Activated naive CD4-positive, alpha-beta T cell treated with anti-CD3 and anti-CD28 coated beads for 36 hours (primary cell): ENCODE measurements at regions not wholly inside any gene's neighbourhood (a gene's known extent, or its start where the extent isn't known, plus 50 kb on each side); places are given as distances from the start of the nearest gene placed in this dataset.

Experiments
- CTCF ChIA-PET: fragments of 350-600 bp; sonication (Branson Sonifier 250); formaldehyde crosslinking; loops from one replicate; lab custom pipeline; 2021; ENCODE audit warnings: antibody characterized with exemption; lab: Charles Lee
- DNase-seq: peaks from one replicate; pipeline ENCODE4 v3.0.0-alpha.2; 2020
- H3K27ac Mint-ChIP-seq: one replicate; pipeline ENCODE4 v1.8.0; 2021; ENCODE audit warnings: mild to moderate bottlenecking, mixed read lengths
- H3K27me3 Mint-ChIP-seq: one replicate; pipeline ENCODE4 v1.8.0; 2021; ENCODE audit warnings: low read depth, mixed read lengths
- H3K36me3 Mint-ChIP-seq: one replicate; pipeline ENCODE4 v1.8.0; 2021; ENCODE audit warnings: low read depth, mixed read lengths
- H3K4me1 Mint-ChIP-seq: one replicate; pipeline ENCODE4 v1.8.0; 2021; ENCODE audit warnings: low read depth, mixed read lengths
- H3K4me3 Mint-ChIP-seq: one replicate; pipeline ENCODE4 v1.8.0; 2021; ENCODE audit warnings: mild to moderate bottlenecking, moderate library complexity, mixed read lengths
- H3K9me3 Mint-ChIP-seq: one replicate; pipeline ENCODE4 v1.8.0; 2021; ENCODE audit warnings: mixed read lengths
- intact Hi-C: fragments of 100-400 bp; cut with micrococcal nuclease; formaldehyde crosslinking; loops from one replicate; pipeline ENCODE4 v1.15.1; 2023

DNA sequence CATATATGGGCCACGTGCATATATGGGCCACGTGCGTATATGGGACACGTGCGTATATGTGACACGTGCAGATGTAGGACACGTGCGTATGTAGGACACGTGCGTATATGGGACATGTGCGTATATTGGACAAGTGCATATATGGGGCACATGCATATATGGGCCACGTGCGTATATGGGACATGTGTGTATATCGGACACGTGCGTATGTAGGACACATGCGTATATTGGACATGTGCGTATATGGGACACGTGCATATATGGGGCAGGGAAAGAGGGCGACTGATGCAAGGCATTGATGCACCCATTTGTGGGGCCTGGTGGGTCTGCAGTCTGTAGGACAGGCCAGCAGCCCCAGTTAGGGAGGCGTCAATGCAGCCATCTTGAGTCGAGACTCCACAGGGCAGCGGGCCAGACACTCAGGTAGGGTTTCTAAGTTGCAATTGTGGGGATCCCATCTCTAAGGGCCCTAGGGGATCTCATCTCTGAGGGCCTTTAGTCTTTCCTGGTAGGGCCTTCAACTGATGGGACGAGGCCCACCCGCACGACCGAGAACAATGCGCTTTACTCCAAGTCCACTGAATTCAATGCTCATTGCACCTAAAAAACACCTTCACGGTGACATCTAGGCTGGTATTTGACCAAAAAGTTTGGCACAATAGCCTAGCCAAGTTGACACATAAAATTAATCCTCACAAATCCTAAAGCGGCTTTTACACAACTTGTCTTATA, 92.3 kb upstream of the ZNF516 start:
- intact Hi-C loops, result no loop called here
- CTCF ChIA-PET, result no interaction called here
- no peak for DNase-seq
- H3K4me1 Mint-ChIP-seq, result peaks cover 5% of the 10 kb centered on the region
- H3K27me3 Mint-ChIP-seq, result peaks cover 36% of the 10 kb centered on the region
- H3K4me3 Mint-ChIP-seq, result no peak overlapping the region
- no peak overlapping the region for H3K27ac Mint-ChIP-seq
- no peaks in the 10 kb centered on the region for H3K9me3 Mint-ChIP-seq
- no peaks in the 10 kb centered on the region for H3K36me3 Mint-ChIP-seq

DNA sequence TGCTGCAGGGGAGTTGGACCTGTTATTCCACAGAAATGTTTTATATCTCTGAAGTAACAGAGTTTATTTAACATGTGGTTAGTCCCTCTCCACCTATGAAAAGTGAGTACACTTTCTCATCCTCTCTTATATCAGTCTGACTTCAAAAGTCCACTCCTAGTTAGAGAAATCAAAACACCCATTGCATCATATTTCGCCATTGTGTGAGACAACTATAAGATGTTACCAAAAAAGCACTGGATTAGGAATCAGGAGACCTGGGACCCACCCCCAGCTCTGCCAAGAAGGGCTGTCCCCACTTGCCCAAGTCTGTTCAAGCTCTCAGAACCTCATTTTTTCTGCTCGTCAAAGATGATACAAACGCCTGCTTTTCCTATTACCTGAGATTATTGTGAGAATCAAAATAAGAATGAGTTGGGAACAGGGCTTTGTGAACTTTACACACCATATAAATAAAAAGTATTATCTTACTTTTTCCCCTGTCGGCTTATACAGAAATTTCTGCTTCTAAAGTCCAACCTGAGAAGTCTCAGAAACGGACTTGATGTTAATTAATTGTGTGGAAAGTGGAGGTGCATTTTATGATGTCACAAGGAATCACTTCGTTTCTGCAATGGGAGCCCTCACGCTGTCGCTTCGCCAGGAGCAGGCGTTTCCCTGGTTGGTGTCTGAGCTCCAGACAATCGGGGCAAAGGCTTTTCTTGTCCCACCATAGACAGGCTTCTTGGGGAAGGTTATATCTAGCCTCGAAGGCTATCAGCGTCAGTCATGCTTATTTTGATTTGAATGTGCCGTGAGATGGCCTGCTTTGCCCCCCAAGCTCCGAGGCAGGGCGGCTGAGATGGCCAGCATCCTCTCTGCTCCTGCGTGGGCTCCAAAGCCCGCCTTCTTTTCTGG, 89.6 kb upstream of the ZNF516 start:
- Mint-ChIP-seq H3K27me3 (peaks cover 21% of the 10 kb centered on the region), H3K36me3 (no peaks in the 10 kb centered on the region), H3K27ac (no peak overlapping the region), H3K4me1 (peaks cover 5% of the 10 kb centered on the region), H3K4me3 (no peak overlapping the region), H3K9me3 (no peaks in the 10 kb centered on the region)
- CTCF ChIA-PET, result no interaction called here
- intact Hi-C loops, result no loop called here
- DNase-seq, result no peak

DNA sequence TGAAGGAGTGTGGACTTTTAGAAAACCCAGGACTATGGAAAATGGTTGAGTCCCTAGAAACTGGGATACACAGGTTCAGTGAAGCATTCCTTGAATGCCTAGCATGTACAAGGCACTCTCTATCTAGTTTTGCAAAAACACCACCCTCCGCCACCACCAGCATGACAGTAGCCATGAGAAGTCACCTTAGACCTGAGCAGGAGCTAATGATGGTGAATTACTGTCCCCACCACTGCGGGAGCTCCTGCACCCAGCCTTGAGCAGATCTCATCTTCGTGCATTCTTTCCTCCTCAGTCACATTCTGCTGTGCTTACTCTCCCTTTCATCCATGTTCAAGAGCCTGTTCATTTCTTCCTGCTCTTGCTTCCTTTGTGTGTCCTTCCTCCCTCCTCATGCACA, 86.2 kb upstream of the ZNF516 start:
- no peaks in the 10 kb centered on the region for H3K36me3 Mint-ChIP-seq
- H3K27ac Mint-ChIP-seq, result no peak overlapping the region
- CTCF ChIA-PET, result no interaction called here
- H3K9me3 Mint-ChIP-seq, result no peaks in the 10 kb centered on the region
- peaks cover 15% of the 10 kb centered on the region for H3K27me3 Mint-ChIP-seq
- DNase-seq, result no peak
- peaks cover 3% of the 10 kb centered on the region for H3K4me1 Mint-ChIP-seq
- intact Hi-C loops, result no loop called here
- H3K4me3 Mint-ChIP-seq, result no peak overlapping the region

DNA sequence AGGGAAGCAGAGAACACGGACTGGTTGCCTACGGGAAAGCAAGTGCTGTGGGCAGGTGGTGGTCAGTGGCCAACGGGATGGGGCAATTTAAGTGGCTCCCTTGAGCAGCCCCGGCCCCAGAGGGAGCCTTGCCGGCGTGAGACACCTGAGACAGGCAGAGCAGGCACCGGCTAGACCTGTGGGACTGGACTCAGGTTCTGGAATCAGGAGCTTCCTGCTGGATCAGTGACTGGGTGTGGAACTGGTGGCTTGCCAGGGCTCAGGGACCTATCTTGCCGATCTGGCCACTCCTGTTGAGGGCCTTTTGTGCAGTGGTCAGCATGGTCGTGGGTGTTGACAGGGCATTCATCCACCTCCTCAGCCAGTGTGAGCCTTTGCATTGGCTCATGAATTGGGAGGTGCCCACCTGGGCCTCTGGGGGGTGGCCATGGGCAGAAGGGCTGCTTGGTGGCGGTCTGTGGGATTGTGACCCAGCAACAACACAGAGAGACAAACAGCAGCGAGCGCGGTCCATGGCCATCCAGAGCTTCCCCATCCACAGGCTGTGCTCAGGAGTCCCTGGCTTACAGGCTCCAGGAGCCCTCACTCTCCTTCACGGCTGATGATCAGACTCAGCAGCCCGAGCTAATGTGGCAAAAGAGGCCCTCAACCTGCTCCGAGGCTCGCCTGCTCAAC, 85.4 kb upstream of the ZNF516 start:
- DNase-seq, result no peak
- Mint-ChIP-seq H3K9me3 (no peaks in the 10 kb centered on the region), H3K36me3 (no peaks in the 10 kb centered on the region), H3K27ac (no peak overlapping the region), H3K4me1 (peaks cover 3% of the 10 kb centered on the region), H3K4me3 (no peak overlapping the region), H3K27me3 (peaks cover 15% of the 10 kb centered on the region)
- intact Hi-C loops, result no loop called here
- CTCF ChIA-PET, result no interaction called here

DNA sequence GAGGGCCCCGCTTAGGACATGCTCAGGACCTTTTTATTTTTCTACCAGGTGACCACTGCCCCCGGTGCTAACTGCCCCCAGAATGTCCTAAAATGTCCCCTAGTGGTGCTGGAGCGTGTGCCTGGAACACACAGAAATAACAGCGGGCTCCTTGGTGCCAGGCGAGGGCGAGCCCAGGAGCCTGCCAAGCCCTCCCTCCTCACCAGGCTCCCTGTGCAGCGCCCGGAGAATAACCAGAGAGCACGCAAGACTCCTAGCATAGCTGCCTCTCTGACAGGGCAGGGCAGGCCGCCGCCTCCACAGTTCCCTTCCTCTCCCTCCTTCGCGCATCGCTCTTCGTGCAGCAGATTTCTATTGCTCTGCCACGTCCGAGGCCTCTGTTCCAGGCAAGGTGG, 84.3 kb upstream of the ZNF516 start:
- no peaks in the 10 kb centered on the region for H3K36me3 Mint-ChIP-seq
- no peaks in the 10 kb centered on the region for H3K9me3 Mint-ChIP-seq
- H3K4me1 Mint-ChIP-seq, result peaks cover 3% of the 10 kb centered on the region
- DNase-seq, result no peak
- H3K4me3 Mint-ChIP-seq, result no peak overlapping the region
- no peak overlapping the region for H3K27ac Mint-ChIP-seq
- CTCF ChIA-PET, result no interaction called here
- H3K27me3 Mint-ChIP-seq, result peaks cover 15% of the 10 kb centered on the region
- intact Hi-C loops, result no loop called here

DNA sequence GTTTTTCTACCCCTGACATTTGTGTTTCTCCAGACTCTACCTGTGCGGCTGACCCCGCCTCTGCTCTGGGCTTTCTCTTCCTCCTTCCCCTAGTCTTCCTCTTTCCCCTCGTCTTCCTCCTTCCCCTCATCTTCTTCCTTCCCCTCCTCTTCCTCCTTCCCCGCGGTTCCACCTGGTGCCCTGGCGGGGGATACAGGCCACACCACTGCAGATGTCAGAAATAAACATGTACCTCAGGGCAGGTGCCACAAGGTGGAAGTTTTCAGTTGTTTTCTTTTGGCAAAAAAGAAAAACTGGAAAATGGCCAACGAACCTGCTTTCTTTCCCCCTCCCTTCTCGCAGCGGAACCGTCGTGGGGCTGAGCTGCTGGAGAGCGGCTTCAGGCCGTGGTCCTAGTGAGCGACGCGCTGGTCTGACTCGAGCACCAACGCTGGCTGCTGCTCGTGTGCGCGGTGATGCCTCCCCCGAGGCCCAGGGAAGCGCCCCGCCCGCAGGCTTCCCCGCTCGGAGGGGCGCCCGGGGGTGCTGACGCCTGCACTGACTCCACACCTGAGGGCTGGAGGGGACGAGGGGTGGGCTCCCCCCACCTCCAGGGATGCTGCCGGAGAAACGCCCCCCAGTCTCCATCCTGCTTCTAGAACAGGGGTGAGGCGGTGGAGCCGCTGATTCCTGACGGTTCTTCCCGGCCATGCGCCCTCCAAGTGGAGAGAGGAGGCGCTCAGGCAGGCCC, 83.7 kb upstream of the ZNF516 start:
- intact Hi-C loops, result no loop called here
- Mint-ChIP-seq H3K4me1 (peaks cover 3% of the 10 kb centered on the region), H3K27me3 (peaks cover 15% of the 10 kb centered on the region), H3K36me3 (no peaks in the 10 kb centered on the region), H3K9me3 (no peaks in the 10 kb centered on the region), H3K4me3 (no peak overlapping the region), H3K27ac (no peak overlapping the region)
- DNase-seq, result no peak
- CTCF ChIA-PET, result no interaction called here

DNA sequence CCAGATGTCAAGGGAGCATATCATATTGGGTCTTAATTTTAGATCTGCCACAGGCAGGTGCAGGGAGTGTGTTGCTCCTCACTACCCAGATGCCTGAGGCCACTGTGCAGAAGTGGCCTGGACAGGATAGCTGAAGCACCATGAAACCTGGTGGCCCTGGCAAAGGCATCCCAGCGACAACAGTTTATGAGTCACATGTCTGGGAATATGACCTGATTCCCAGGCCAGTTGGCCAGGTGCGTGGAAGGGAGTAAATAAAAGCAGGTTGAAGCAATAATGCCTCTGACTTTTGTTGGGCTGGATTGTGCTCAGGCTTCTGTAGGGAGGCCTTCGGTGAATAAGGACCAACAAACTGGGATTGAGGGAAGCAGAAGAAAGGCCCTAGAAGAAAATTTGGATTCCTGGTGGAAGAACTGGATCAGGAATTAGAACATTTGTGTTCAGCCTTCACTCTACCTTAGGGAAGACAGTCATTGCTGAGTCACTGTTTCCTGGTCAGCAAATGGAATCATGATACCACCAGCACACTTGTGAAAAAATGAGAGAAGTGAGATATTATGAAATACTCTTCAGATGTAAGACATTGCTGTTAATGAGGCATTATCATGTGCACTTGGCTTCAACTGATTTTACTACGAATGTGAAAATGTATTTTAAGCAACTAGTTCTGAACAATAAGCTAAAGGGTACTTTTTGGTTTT, 78.4 kb upstream of the ZNF516 start:
- H3K4me3 Mint-ChIP-seq, result no peak overlapping the region
- H3K36me3 Mint-ChIP-seq, result no peaks in the 10 kb centered on the region
- no peaks in the 10 kb centered on the region for H3K9me3 Mint-ChIP-seq
- CTCF ChIA-PET, result interaction anchor here (0.8 kb wide), 1 partner anchor 15 kb away, joined by 3 read pairs; no protein-coding TSS in a partner anchor
- H3K27ac Mint-ChIP-seq, result no peak overlapping the region
- H3K27me3 Mint-ChIP-seq, result peaks cover 9% of the 10 kb centered on the region
- intact Hi-C loops, result no loop called here
- DNase-seq, result no peak
- peaks cover under 1% of the 10 kb centered on the region for H3K4me1 Mint-ChIP-seq

DNA sequence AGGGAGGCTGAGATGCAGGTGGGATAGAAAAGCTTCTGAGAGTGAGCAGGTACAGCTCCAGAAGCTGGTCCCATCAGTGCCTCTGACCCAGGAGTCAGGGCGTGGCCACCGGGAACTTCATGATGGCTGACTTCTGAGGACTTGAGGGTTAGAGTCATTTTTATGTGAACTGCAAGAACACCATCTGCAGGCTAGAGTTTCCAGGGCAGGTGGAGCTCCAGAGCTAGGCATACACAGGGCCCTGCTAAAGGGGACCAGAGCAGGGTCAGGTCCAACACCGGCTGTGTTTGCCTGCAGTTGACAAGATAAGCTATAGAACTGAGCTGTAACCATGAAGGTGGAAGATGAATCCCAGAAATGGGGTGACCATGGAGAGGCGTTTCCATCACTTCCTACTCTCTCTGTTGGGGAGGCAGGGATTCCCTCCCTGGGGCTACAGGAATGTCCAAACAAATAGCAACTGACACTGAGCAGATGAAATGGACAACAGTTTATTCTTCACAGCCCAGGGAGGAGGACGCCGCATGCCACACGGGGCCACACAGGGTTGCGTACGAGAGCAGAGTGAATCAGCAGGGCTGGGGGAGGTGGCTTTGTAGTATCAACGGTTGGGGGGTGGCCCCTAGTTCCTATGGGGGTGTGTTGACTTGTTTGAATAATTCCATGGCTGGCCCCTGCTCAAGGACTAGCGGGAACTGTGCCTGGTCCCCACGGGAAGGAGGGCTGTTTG, 77.6 kb upstream of the ZNF516 start:
- Mint-ChIP-seq H3K4me1 (no peaks in the 10 kb centered on the region), H3K27ac (no peak overlapping the region), H3K27me3 (peaks cover 7% of the 10 kb centered on the region), H3K36me3 (no peaks in the 10 kb centered on the region), H3K4me3 (no peak overlapping the region), H3K9me3 (no peaks in the 10 kb centered on the region)
- CTCF ChIA-PET, result interaction anchor here (0.8 to 1.0 kb wide), 2 partner anchors 16 to 176 kb away, joined by 3 to 4 read pairs; no protein-coding TSS in a partner anchor
- DNase-seq, result no peak
- intact Hi-C loops, result loop anchor here (1.0 kb wide), 1 partner anchor 173 kb away; no protein-coding TSS in a partner anchor

DNA sequence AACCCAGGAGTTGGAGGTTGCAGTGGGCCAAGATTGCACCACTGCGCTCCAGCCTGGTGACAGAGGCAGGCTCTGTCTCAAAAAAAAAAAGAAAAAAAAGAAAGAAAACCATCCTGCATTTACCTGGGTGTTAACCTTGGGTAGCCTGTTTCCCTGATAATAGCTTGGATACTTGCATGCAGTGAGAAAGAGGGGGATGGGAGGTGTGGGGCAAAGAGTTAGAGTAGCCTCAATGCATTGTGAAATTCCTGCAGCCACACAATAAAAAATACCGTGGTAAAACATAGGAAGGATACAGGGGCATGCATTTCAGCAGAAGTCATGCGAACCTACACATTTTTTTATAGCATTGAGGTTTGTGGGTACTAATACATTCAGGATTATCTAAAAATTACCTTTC, 76.6 kb upstream of the ZNF516 start:
- Mint-ChIP-seq H3K9me3 (no peaks in the 10 kb centered on the region), H3K36me3 (no peaks in the 10 kb centered on the region), H3K4me3 (no peak overlapping the region), H3K27me3 (peaks cover 5% of the 10 kb centered on the region), H3K4me1 (no peaks in the 10 kb centered on the region), H3K27ac (no peak overlapping the region)
- intact Hi-C loops, result loop anchor here (1.0 kb wide), 1 partner anchor 172 kb away; no protein-coding TSS in a partner anchor
- CTCF ChIA-PET, result interaction anchor here (0.6 kb wide), 1 partner anchor 10 kb away, joined by 5 read pairs; no protein-coding TSS in a partner anchor
- no peak for DNase-seq

DNA sequence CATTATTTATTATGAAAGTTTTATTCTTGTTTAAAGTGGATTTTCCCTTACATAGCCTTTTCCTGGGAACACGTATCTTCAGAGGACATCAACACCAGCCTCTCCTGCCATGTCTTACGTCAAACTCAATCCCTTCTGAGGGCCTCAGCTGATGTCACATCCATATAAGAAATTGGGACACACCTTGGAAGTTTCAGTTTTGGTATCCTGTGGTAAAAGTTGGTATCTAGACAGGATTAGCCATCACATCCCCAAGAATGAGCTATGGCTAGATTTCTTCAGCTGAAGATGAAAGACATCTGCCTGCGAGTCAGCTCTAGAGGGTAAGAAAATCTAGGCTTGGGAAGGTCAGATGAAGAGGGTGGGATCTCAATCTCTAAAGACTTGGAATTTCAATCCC, 75.8 kb upstream of the ZNF516 start:
- Mint-ChIP-seq H3K36me3 (no peaks in the 10 kb centered on the region), H3K4me3 (no peak overlapping the region), H3K27me3 (peaks cover 9% of the 10 kb centered on the region), H3K9me3 (no peaks in the 10 kb centered on the region), H3K27ac (no peak overlapping the region), H3K4me1 (no peaks in the 10 kb centered on the region)
- CTCF ChIA-PET, result no interaction called here
- intact Hi-C loops, result no loop called here
- DNase-seq, result no peak
